Vagina (tissue), 2 donors: ENCODE measurements at regions not wholly inside any gene's neighbourhood (a gene's known extent, or its start where the extent isn't known, plus 50 kb on each side); places are given as distances from the start of the nearest gene placed in this dataset.

Experiments
- DNase-seq, 2 donors: peaks; one replicate each; pipeline ENCODE4 v3.0.0-alpha.2; 2017; ENCODE audit errors: extremely low spot score in 2 of 2
- H3K27ac ChIP-seq: fragments of 200-600 bp; sonication (generic); one replicate; pipeline ENCODE4 v1.5.1; 2019
- H3K27me3 ChIP-seq: fragments of 200-600 bp; sonication (generic); one replicate; pipeline ENCODE4 v1.5.1; 2019
- H3K36me3 ChIP-seq, 2 donors: fragments of 200-600 bp; sonication (generic); one replicate each; pipeline ENCODE4 v1.5.1; 2017 to 2019
- H3K4me1 ChIP-seq: fragments of 200-600 bp; sonication (generic); one replicate; pipeline ENCODE4 v1.5.1; 2019
- H3K4me3 ChIP-seq, 2 donors: fragments of 200-600 bp; sonication (generic); 1 replicate in 1 of 2; 2 replicates in 1 of 2; pipeline ENCODE4 v1.5.1; 2016 to 2019
- H3K9me3 ChIP-seq: fragments of 200-600 bp; sonication (generic); one replicate; pipeline ENCODE4 v1.5.1; 2019
- CTCF ChIP-seq, 3 experiments: fragments of 450-650 bp in 2 of 3; fragments of 200-600 bp in 1 of 3; sonication (generic) in 1 of 3; IDR thresholded peaks; one replicate each; pipeline ENCODE4 v1.5.1; 2017 to 2019; ENCODE audit warnings: antibody characterized with exemption in 3 of 3, mild to moderate bottlenecking in 2 of 3, moderate library complexity in 2 of 3
- POLR2A ChIP-seq, 2 donors: fragments of 450-650 bp; IDR thresholded peaks; one replicate each; pipeline ENCODE4 v1.6.1; 2017; ENCODE audit warnings: antibody characterized with exemption in 2 of 2, mild to moderate bottlenecking in 2 of 2, moderate library complexity in 2 of 2
- POLR2AphosphoS5 ChIP-seq, 2 donors: sonication (generic); formaldehyde crosslinking; IDR thresholded peaks; one replicate each; pipeline ENCODE4 v1.9.0; 2017; ENCODE audit warnings: antibody characterized with exemption in 2 of 2, mild to moderate bottlenecking in 2 of 2, low read depth in 1 of 2; ENCODE audit not compliant: insufficient read depth in 1 of 2
- intact Hi-C: fragments of 100-400 bp; cut with DNase I; formaldehyde crosslinking; loops from one replicate; pipeline ENCODE4 v1.15.1; 2023

GRCh38 chr22:47280301-47280700 is 517.9 kb downstream of the TBC1D22A start:
- Histone ChIP-seq H3K27ac (no peak overlapping the region), H3K27me3 (no peaks in the 10 kb centered on the region)
- intact Hi-C loops: no loop called here

GRCh38 chr22:47279746-47280145 is 517.3 kb downstream of the TBC1D22A start:
- no peaks in the 10 kb centered on the region for H3K36me3 ChIP-seq
- no peaks in the 10 kb centered on the region for H3K9me3 ChIP-seq
- no peaks in the 10 kb centered on the region for H3K27me3 ChIP-seq
- H3K27ac ChIP-seq: no peak overlapping the region
- DNase-seq: no peak
- no peaks in the 10 kb centered on the region for H3K4me1 ChIP-seq
- intact Hi-C loops: no loop called here
- TF ChIP-seq POLR2AphosphoS5 (IDR thresholded peaks at IDR 0.05; ENCODE audit: insufficient read depth in 1 of 2, low read depth in 1 of 2): no peak
- H3K4me3 ChIP-seq: no peak overlapping the region

More at GRCh38 chr22:47280301-47280700, 517.9 kb downstream of the TBC1D22A start:
- H3K4me1 ChIP-seq: no peaks in the 10 kb centered on the region
- no peak for DNase-seq
- no peaks in the 10 kb centered on the region for H3K36me3 ChIP-seq
- no peak overlapping the region for H3K4me3 ChIP-seq
- no peaks in the 10 kb centered on the region for H3K9me3 ChIP-seq
- TF ChIP-seq POLR2A (IDR thresholded peaks at IDR 0.05): no peak
- TF ChIP-seq CTCF (IDR thresholded peaks at IDR 0.05): no peak
- no peak for TF ChIP-seq POLR2AphosphoS5 (IDR thresholded peaks at IDR 0.05; ENCODE audit: insufficient read depth in 1 of 2, low read depth in 1 of 2)

GRCh38 chr22:47279337-47279736 is 516.9 kb downstream of the TBC1D22A start:
- Histone ChIP-seq H3K27ac (no peak overlapping the region), H3K4me1 (no peaks in the 10 kb centered on the region), H3K27me3 (no peaks in the 10 kb centered on the region), H3K4me3 (no peak overlapping the region), H3K36me3 (no peaks in the 10 kb centered on the region), H3K9me3 (no peaks in the 10 kb centered on the region)
- TF ChIP-seq POLR2A (IDR thresholded peaks at IDR 0.05): no peak
- no peak for TF ChIP-seq POLR2AphosphoS5 (IDR thresholded peaks at IDR 0.05; ENCODE audit: insufficient read depth in 1 of 2, low read depth in 1 of 2)
- no peak for TF ChIP-seq CTCF (IDR thresholded peaks at IDR 0.05)
- DNase-seq: no peak
- intact Hi-C loops: no loop called here

- no peaks in the 10 kb centered on the region for H3K27me3 ChIP-seq
- TF ChIP-seq POLR2AphosphoS5 (IDR thresholded peaks at IDR 0.05; ENCODE audit: insufficient read depth in 1 of 2, low read depth in 1 of 2): no peak
- no peak for TF ChIP-seq CTCF (IDR thresholded peaks at IDR 0.05)
- no peak for TF ChIP-seq POLR2A (IDR thresholded peaks at IDR 0.05)
- no peaks in the 10 kb centered on the region for H3K36me3 ChIP-seq
Observed at GRCh38 chr22:47278655-47279054, 516.2 kb downstream of the TBC1D22A start.

GRCh38 chr22:47277531-47277930 is 515.1 kb downstream of the TBC1D22A start:
- no peaks in the 10 kb centered on the region for H3K27me3 ChIP-seq
- DNase-seq: no peak
- intact Hi-C loops: no loop called here

More at GRCh38 chr22:47278655-47279054, 516.2 kb downstream of the TBC1D22A start:
- Histone ChIP-seq H3K4me1 (no peaks in the 10 kb centered on the region), H3K4me3 (no peak overlapping the region), H3K27ac (no peak overlapping the region), H3K9me3 (no peaks in the 10 kb centered on the region)
- intact Hi-C loops: no loop called here
- no peak for DNase-seq

More at GRCh38 chr22:47277531-47277930, 515.1 kb downstream of the TBC1D22A start:
- no peak overlapping the region for H3K4me3 ChIP-seq
- TF ChIP-seq POLR2A (IDR thresholded peaks at IDR 0.05): no peak
- no peak for TF ChIP-seq CTCF (IDR thresholded peaks at IDR 0.05)
- H3K4me1 ChIP-seq: no peaks in the 10 kb centered on the region
- H3K9me3 ChIP-seq: no peaks in the 10 kb centered on the region
- H3K36me3 ChIP-seq: no peaks in the 10 kb centered on the region
- H3K27ac ChIP-seq: no peak overlapping the region
